Esophagus (tissue), 2 donors: ENCODE measurements at regions not wholly inside any gene's neighbourhood (a gene's known extent, or its start where the extent isn't known, plus 50 kb on each side); places are given as distances from the start of the nearest gene placed in this dataset.

ENCODE experiments used
- H3K27ac ChIP-seq, 2 donors: one replicate each; pipeline ENCODE4 v1.5.1; 2013; ENCODE audit warnings: low read depth in 2 of 2, mild to moderate bottlenecking in 2 of 2, inconsistent platforms in 1 of 2, low read length in 1 of 2, moderate library complexity in 1 of 2
- H3K27me3 ChIP-seq, 2 donors: one replicate each; pipeline ENCODE4 v1.6.1; 2013; ENCODE audit warnings: low read length in 2 of 2, control low read depth in 1 of 2, mild to moderate bottlenecking in 1 of 2; ENCODE audit not compliant: insufficient read depth in 2 of 2, control insufficient read depth in 1 of 2
- H3K36me3 ChIP-seq, 2 donors: one replicate each; pipeline ENCODE4 v1.6.1; 2013; ENCODE audit warnings: low read length in 1 of 2; ENCODE audit not compliant: control insufficient read depth in 2 of 2, insufficient read depth in 2 of 2
- H3K4me1 ChIP-seq, 2 donors: one replicate each; pipeline ENCODE4 v1.6.1; 2013; ENCODE audit warnings: low read length in 1 of 2; ENCODE audit not compliant: control insufficient read depth in 2 of 2, insufficient read depth in 2 of 2
- H3K4me3 ChIP-seq, 2 donors: one replicate each; pipeline ENCODE4 v1.5.1; 2013; ENCODE audit warnings: low read length in 2 of 2, mild to moderate bottlenecking in 2 of 2, low read depth in 1 of 2, moderate library complexity in 1 of 2
- H3K9me3 ChIP-seq, 2 donors: one replicate each; pipeline ENCODE4 v1.6.1; 2013; ENCODE audit warnings: mild to moderate bottlenecking in 2 of 2, low read depth in 1 of 2, low read length in 1 of 2, moderate library complexity in 1 of 2; ENCODE audit not compliant: control insufficient read depth in 2 of 2, insufficient read depth in 1 of 2
- WGBS, 2 donors: extraction: QIAGEN DNeasy Blood & Tissue Kit; methylation state at CpG; one replicate each; pipeline ENCODE4 v1.1.7; 2013; 5-methylcytosine and 5-hydroxymethylcytosine counted together
- donor health status: healthy with polysubstance abuse.
- donor health status: Bipolar disorder and iron deficiency.

DNA sequence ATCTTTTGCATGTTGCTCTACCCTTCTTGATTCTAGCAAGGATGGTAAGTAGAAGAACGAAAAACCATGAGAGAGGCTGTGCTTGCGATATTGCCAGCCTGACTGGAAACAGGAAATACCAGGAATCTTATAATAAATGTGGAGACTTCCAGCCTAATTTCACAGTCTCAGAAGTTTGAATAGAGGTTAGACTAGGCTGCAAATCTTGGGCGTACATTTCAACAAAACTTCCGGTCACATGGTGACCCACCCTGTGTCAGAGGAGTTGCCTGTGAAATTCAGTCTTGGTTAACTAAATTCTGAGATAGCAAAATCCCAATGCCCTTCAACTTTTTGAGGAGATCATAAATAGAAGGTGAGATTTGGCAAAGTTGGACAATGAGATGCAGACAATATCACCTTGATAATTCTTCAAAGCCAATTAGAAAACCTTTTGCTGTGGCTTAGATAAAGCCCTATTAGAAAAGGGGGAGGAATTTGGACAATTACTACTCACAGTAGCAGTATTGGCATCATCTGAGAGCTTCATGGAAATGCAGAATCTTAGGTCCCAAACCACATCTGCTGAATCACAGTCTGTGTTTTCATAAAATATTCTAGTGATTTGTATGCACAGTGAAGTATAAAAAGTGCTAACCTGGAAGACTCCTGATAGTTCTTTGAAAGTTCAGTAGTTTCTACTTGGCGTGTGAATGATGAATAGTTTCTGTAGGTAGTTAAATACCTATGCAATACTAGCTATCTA is 262.0 kb upstream of the JAG1 start:
- Histone ChIP-seq H3K27ac (no peak overlapping the region), H3K9me3 (no peaks in the 10 kb centered on the region), H3K36me3 (no peaks in the 10 kb centered on the region), H3K4me1 (peaks cover 0 to 2% of the 10 kb centered on the region in 2 donors), H3K27me3 (no peaks in the 10 kb centered on the region), H3K4me3 (no peak overlapping the region)
- WGBS, 2 donors, result 79 to 82% methylated on average over 5 of the region's 5 CpGs

DNA sequence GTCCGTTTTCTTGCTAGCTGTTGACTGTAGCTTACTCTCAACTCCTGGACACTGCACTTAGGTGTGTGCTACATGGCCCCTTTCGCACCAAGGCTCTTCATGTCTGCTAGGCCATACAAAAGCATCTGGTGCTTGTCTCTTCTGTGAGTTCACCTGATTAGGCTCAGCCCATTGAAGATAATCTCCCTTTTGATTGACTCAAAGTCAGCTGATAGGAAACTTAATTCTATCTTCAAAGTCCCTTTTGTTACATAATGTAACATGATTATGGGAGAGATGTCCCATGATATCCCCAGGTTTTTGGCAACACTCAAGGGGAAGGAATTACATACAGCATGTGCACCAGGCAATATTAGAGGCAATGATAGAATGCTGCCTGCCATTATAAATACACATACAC is 263.0 kb upstream of the JAG1 start:
- no peaks in the 10 kb centered on the region for H3K9me3 ChIP-seq
- H3K27ac ChIP-seq, result no peak overlapping the region
- H3K4me3 ChIP-seq, result no peak overlapping the region
- H3K27me3 ChIP-seq, result no peaks in the 10 kb centered on the region
- H3K36me3 ChIP-seq, result no peaks in the 10 kb centered on the region
- H3K4me1 ChIP-seq, result peaks cover 0 to 2% of the 10 kb centered on the region in 2 donors
- 88 to 89% methylated on average over 2 of the region's 2 CpGs for WGBS, 2 donors

DNA sequence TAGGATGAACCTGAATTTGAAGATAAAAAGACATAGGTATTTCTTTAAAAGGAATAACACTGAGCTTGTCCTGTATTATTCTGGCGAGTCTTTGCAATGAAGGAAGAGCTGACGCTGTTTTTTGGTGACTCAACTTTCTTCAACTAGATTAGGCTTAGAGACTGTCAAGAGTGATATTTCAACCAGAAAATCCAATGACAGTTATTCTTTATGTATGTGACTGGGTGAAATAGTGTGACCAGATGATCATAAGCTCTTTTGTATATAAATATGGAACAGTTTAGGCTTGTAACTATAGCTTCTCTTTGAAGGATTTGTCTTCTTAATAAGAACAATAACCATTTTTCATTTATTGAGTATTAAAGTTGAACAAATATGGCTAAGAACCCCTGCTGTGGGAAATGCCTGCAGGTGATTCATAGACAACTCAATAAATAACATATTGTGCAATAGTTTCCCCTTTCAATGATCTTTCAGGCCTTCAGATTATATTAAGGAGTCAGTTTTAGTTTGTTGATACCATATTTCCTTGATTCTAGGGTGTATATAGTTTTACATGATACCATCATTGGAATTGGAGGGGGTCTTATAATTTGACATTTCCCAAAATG is 265.6 kb upstream of the JAG1 start:
- Histone ChIP-seq H3K4me1 (peaks cover 0 to 2% of the 10 kb centered on the region in 2 donors), H3K36me3 (no peaks in the 10 kb centered on the region), H3K9me3 (no peaks in the 10 kb centered on the region), H3K27ac (no peak overlapping the region), H3K27me3 (no peaks in the 10 kb centered on the region), H3K4me3 (no peak overlapping the region)
- WGBS, 2 donors, result 61 to 75% methylated on average over 2 of the region's 2 CpGs

DNA sequence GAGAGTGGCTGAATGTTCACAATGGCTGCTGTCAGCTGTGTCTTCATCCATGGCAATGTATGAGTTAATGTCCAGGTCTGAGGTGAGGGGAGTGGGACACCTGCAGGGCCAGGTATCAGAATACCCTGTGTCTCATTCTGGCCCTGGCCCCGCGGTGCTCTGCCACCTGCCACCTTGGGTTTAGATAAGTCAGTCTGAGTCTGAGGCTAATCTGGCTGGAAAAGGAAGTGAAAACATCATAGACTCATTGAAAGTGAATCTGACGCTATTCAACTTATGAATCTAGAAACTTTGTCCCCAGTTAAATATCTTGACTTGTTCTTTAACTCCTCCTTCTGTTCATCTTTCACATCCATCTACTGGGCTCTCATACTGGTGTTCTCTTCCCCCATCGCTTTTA is 267.1 kb upstream of the JAG1 start:
- Histone ChIP-seq H3K36me3 (no peaks in the 10 kb centered on the region), H3K4me3 (no peak overlapping the region), H3K27ac (no peak overlapping the region), H3K27me3 (no peaks in the 10 kb centered on the region), H3K9me3 (no peaks in the 10 kb centered on the region), H3K4me1 (peaks cover 0 to 2% of the 10 kb centered on the region in 2 donors)
- WGBS, 2 donors, result 76 to 87% methylated on average over 4 of the region's 4 CpGs

DNA sequence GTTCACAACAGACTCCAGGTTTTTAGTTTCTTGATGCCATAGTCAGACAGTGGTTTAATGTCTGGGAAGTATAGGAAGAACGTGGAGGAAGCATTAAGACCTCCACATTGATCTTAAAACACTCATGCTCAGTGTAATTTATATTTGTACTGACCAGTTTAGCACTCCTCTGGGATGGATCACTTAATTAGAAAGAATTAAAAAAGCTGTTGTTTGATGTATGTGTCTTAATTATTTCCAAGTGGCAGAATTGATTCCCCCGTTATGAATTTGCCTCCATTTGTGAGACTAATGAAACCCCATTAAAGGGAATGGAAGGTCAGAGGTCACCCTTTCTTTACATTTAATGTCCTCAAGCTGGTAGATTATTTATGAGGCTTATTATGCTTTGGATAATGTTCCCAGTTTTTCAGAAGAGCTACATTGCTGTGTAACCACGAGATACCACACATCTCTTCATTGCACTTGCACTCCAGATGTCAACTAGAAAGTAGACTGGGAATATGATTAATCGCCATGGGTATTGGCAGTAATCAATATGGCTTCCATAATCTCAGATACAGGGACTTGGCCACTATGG is 270.0 kb upstream of the JAG1 start:
- H3K9me3 ChIP-seq, result no peaks in the 10 kb centered on the region
- no peak overlapping the region for H3K4me3 ChIP-seq
- 74 to 80% methylated on average over 4 of the region's 4 CpGs for WGBS, 2 donors
- H3K4me1 ChIP-seq, result peaks cover 0 to 2% of the 10 kb centered on the region in 2 donors
- no peaks in the 10 kb centered on the region for H3K36me3 ChIP-seq
- no peaks in the 10 kb centered on the region for H3K27me3 ChIP-seq
- no peak overlapping the region for H3K27ac ChIP-seq

DNA sequence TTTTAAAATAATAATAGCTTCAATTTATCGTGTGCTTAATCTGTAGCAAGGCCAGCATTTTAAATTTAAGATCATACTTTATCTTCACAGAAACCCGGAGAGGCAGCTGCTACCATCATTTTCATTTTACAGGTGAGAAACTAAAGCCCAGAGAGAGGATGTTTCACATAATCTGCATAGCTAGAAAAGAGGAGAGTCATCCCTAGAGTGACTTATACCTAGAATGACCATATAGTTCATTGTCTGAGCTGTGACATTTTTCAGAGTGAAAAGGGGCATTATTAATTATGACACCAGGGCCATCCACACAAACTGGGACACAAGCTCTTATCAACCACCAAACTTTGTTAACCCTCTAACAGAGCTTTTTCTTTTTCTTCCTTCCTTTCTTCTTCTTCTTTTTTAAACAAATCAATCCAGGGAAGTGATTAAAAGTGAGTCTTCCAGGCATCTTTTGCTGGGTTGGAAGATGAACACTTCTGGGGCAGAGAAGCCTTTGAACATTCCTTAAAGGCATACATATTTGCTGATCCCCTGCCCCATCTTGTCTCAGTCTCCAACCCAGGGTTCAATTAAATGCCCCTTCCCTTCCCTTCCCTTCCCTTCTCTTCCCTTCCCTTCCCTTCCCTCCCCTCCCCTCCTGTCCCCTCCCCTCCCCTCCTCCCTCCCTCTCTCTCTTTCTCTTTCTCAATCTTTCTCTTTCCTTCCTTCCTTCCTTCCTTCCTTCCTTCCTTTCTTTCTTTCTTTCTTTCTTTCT is 272.5 kb upstream of the JAG1 start:
- Histone ChIP-seq H3K27me3 (no peaks in the 10 kb centered on the region), H3K27ac (no peak overlapping the region), H3K4me1 (no peaks in the 10 kb centered on the region), H3K9me3 (no peaks in the 10 kb centered on the region), H3K36me3 (no peaks in the 10 kb centered on the region), H3K4me3 (no peak overlapping the region)
- 48 to 50% methylated on average over 2 of the region's 2 CpGs for WGBS, 2 donors

DNA sequence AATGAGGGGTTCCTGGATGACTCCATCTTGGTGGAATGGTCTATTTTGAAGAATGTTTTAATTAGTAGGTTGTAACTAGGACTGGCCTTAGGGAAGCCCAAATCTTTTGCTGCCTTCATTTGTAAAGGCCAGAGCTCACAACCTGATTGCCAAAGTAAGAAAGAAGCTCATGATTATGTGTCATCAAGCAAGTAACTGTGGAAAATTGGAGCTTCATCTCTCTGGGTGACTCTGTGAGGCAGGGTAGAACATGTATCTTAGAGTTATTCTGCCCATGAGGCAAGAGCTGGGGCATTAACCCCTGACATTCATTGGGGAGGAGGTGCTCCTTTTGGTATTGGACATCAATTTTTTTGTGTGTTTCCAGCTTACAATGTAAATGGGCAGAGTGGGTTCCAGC is 273.9 kb upstream of the JAG1 start:
- Histone ChIP-seq H3K27ac (no peak overlapping the region), H3K27me3 (no peaks in the 10 kb centered on the region), H3K4me3 (no peak overlapping the region), H3K9me3 (no peaks in the 10 kb centered on the region), H3K4me1 (no peaks in the 10 kb centered on the region), H3K36me3 (no peaks in the 10 kb centered on the region)

DNA sequence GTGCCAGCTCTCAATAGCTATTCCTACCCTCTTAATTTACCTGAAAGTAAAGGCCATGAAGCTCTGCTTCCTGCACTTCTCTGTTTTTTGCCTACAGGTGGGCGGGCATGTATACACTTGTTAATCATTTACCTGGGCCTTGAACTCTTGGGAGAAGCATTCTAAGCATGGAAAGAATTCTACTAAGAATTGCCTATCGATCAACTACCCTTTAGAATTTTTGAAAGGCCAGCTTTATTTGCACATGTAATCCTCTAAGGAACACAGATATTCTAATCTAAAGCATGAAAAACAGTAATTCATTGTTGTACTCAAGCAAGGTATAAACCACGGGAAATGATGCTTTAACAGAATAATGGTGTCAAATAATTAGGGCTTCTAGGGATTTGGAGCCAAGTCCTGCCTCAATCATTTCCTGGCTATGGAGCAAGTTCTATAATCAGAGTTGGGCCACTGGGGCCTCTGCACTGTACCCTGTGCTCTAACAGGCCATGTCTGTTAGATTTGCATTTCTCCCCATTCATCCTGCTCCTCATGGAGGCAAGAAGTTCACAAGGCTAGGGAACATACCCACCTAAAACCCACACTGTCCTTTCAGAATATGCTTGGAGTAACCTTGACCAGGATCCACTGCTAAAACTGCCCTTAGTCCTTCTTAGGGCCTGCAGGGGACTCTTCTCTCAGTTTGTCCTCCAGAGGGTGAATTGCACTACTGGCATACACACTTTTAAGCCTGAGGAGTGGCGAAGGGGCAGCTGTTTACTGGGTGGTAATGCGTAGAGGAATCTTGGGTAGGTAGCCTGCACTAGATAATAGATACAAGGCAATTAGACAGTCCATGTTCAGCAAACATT is 276.4 kb upstream of the JAG1 start:
- H3K27me3 ChIP-seq, result no peaks in the 10 kb centered on the region
- no peaks in the 10 kb centered on the region for H3K36me3 ChIP-seq
- no peaks in the 10 kb centered on the region for H3K9me3 ChIP-seq
- no peak overlapping the region for H3K27ac ChIP-seq
- WGBS, 2 donors, result 76 to 77% methylated on average over 5 of the region's 5 CpGs
- no peak overlapping the region for H3K4me3 ChIP-seq
- peaks cover 0 to 2% of the 10 kb centered on the region in 2 donors for H3K4me1 ChIP-seq

DNA sequence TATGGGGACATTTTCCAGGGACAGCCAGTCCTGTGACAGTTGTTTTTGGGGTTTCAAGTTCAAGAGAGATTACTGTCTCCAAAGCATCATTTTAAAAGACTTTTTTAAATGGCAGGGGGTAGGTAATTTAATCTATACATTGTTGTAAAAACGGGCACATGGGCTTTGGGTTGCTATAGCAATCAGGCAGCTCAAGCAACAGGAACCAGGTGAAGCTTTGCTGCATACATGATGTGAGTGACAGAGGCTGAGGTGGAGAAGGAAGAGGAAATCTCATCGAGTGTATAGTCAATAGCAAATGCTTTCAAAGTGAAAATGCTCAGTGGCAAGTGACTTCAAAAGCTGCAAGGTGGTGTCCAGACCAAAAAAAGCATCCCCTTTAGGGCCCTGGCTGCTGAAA is 277.4 kb upstream of the JAG1 start:
- no peaks in the 10 kb centered on the region for H3K36me3 ChIP-seq
- H3K27ac ChIP-seq, result no peak overlapping the region
- no peak overlapping the region for H3K4me3 ChIP-seq
- H3K9me3 ChIP-seq, result no peaks in the 10 kb centered on the region
- H3K4me1 ChIP-seq, result peaks cover 0 to 2% of the 10 kb centered on the region in 2 donors
- H3K27me3 ChIP-seq, result no peaks in the 10 kb centered on the region
- 23 to 38% methylated on average over 2 of the region's 2 CpGs for WGBS, 2 donors
